Suprapubic skin (tissue), 4 donors: ENCODE measurements at regions not wholly inside any gene's neighbourhood (a gene's known extent, or its start where the extent isn't known, plus 50 kb on each side); places are given as distances from the start of the nearest gene placed in this dataset.
"Not testable (repeated sequence)": the region's sequence is repeated elsewhere in the genome, so short reads cannot be mapped to it uniquely, and the experiment has no call there.

Experiments
- DNase-seq, 2 donors: peaks; one replicate each; pipeline ENCODE4 v3.0.0-alpha.2; 2019; ENCODE audit warnings: low spot score in 2 of 2
- H3K27ac ChIP-seq: fragments of 200-600 bp; sonication (generic); one replicate; pipeline ENCODE4 v1.5.1; 2019
- H3K27me3 ChIP-seq: fragments of 200-600 bp; sonication (generic); one replicate; pipeline ENCODE4 v1.5.1; 2019
- H3K36me3 ChIP-seq: fragments of 200-600 bp; sonication (generic); one replicate; pipeline ENCODE4 v1.5.1; 2019
- H3K4me1 ChIP-seq: fragments of 200-600 bp; sonication (generic); one replicate; pipeline ENCODE4 v1.5.1; 2019
- H3K4me3 ChIP-seq: fragments of 200-600 bp; sonication (generic); one replicate; pipeline ENCODE4 v1.5.1; 2019; ENCODE audit warnings: mild to moderate bottlenecking
- H3K9me3 ChIP-seq: fragments of 200-600 bp; sonication (generic); one replicate; pipeline ENCODE4 v1.5.1; 2019
- CTCF ChIP-seq, 2 donors: fragments of 200-600 bp in 1 of 2; fragments of 450-650 bp in 1 of 2; sonication (generic) in 1 of 2; IDR thresholded peaks; one replicate each; pipeline ENCODE4 v1.5.1; 2016 to 2019; ENCODE audit warnings: antibody characterized with exemption in 2 of 2, mild to moderate bottlenecking in 1 of 2, moderate library complexity in 1 of 2
- EP300 ChIP-seq: sonication (generic); formaldehyde crosslinking; IDR thresholded peaks from one replicate; pipeline ENCODE4 v1.6.1; 2017; ENCODE audit warnings: antibody characterized with exemption
- POLR2A ChIP-seq, 2 donors: fragments of 450-650 bp; IDR thresholded peaks; one replicate each; pipeline ENCODE4 v1.6.1; 2017; ENCODE audit warnings: antibody characterized with exemption in 2 of 2, mild to moderate bottlenecking in 2 of 2, moderate library complexity in 2 of 2
- POLR2AphosphoS5 ChIP-seq, 3 donors: sonication (generic); formaldehyde crosslinking; IDR thresholded peaks; one replicate each; pipeline ENCODE4 v1.6.1; 2017; ENCODE audit warnings: antibody characterized with exemption in 3 of 3
- WGBS: methylation state at CpG from one replicate; pipeline ENCODE4 v1.1.5; 2018; 5-methylcytosine and 5-hydroxymethylcytosine counted together

DNA sequence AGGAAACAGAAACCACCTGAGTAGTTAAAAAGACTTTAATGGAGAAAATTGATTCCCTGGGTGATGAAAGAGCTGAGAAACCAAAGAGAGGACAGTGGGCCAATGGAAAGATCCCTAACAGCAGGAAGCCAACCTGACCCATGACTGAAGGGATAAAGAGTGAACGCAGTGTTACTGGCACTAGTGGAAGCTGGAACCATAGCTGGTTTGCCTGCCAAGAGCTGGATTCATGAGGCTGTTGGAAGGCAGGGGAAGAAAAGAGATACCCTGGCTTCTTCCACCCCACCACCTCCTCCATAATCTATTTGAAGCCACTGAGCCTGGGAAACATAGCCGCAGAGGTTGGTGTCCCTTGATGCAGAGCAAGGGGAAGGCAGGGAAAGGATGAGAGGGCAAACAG is 125.5 kb upstream of the PRKD1 start:
- Histone ChIP-seq H3K4me3 (no peak overlapping the region), H3K9me3 (no peaks in the 10 kb centered on the region), H3K27me3 (no peaks in the 10 kb centered on the region), H3K27ac (no peak overlapping the region), H3K4me1 (no peaks in the 10 kb centered on the region), H3K36me3 (no peaks in the 10 kb centered on the region)
- TF ChIP-seq POLR2AphosphoS5 (IDR thresholded peaks at IDR 0.05) (no peak), EP300 (no peak)
- DNase-seq = no peak
- WGBS = 81% methylated on average over 2 of the region's 2 CpGs

DNA sequence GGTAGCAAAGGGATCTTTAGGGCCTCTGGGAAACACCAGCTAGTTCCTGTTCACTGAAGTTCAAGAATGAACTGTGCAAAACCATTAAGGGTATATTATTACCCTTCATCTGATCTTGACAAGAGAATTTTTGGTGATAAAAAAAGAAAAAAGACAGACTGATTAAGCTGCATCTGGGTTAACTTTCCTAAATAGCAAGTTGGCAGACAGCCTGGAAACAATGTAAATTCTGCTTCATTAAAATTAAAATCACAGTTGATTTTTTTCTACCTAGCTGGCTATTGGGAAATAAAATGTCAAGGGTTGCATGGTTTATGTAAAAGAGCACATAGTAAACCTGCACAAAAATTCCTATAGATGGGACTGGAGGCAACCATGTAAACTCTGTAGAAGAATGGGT is 126.6 kb upstream of the PRKD1 start:
- TF ChIP-seq EP300 (no peak), POLR2AphosphoS5 (IDR thresholded peaks at IDR 0.05) (no peak), CTCF (IDR thresholded peaks at IDR 0.05) (no peak), POLR2A (IDR thresholded peaks at IDR 0.05) (no peak)
- no peaks in the 10 kb centered on the region for H3K9me3 ChIP-seq
- DNase-seq = no peak
- H3K36me3 ChIP-seq = no peaks in the 10 kb centered on the region
- H3K27ac ChIP-seq = no peak overlapping the region
- H3K27me3 ChIP-seq = no peaks in the 10 kb centered on the region
- no peaks in the 10 kb centered on the region for H3K4me1 ChIP-seq
- no peak overlapping the region for H3K4me3 ChIP-seq

DNA sequence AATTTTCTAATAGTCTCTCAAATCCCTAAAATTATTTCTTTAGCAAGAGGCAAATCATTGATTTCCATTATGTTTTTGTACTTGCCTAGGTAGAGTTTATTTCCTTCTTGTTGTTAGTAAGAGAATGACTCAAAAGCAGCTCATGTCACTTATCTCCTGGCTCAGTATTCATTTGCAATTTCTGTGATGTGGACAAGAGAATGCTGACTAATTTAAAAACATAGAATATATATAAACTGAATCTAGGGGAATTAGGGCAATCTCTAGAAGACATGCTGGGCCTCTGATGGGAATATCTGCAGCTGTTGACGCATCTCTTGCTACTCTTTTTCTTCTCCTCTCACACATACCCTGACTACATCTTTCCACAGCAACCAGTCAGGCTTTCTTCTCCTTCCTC is 130.8 kb upstream of the PRKD1 start:
- no peaks in the 10 kb centered on the region for H3K36me3 ChIP-seq
- no peaks in the 10 kb centered on the region for H3K9me3 ChIP-seq
- H3K27me3 ChIP-seq = no peaks in the 10 kb centered on the region
- no peak overlapping the region for H3K4me3 ChIP-seq
- no peak overlapping the region for H3K27ac ChIP-seq
- WGBS = 96% methylated on average over 1 of the region's 1 CpG
- H3K4me1 ChIP-seq = no peaks in the 10 kb centered on the region
- TF ChIP-seq EP300 (no peak), POLR2AphosphoS5 (IDR thresholded peaks at IDR 0.05) (no peak), POLR2A (IDR thresholded peaks at IDR 0.05) (no peak), CTCF (IDR thresholded peaks at IDR 0.05) (no peak)
- no peak for DNase-seq

- no peaks in the 10 kb centered on the region for H3K4me1 ChIP-seq
- no peak overlapping the region for H3K27ac ChIP-seq
- no peaks in the 10 kb centered on the region for H3K36me3 ChIP-seq
- no peaks in the 10 kb centered on the region for H3K9me3 ChIP-seq
- H3K4me3 ChIP-seq = no peak overlapping the region
- TF ChIP-seq POLR2A (IDR thresholded peaks at IDR 0.05) = no peak
- TF ChIP-seq POLR2AphosphoS5 (IDR thresholded peaks at IDR 0.05) = no peak
- WGBS = 60% methylated on average over 2 of the region's 2 CpGs
- no peak for DNase-seq
- H3K27me3 ChIP-seq = no peaks in the 10 kb centered on the region
Measured at GRCh38 chr14:30063746-30064145, 136.1 kb upstream of the PRKD1 start.

GRCh38 chr14:30064454-30064853 is 136.8 kb upstream of the PRKD1 start:
- DNase-seq = no peak
- no peaks in the 10 kb centered on the region for H3K27me3 ChIP-seq
- H3K27ac ChIP-seq = no peak overlapping the region
- no peaks in the 10 kb centered on the region for H3K36me3 ChIP-seq
- TF ChIP-seq POLR2AphosphoS5 (IDR thresholded peaks at IDR 0.05) (no peak), CTCF (IDR thresholded peaks at IDR 0.05) (no peak), EP300 (no peak), POLR2A (IDR thresholded peaks at IDR 0.05) (no peak)
- no peak overlapping the region for H3K4me3 ChIP-seq
- H3K9me3 ChIP-seq = no peaks in the 10 kb centered on the region
- no peaks in the 10 kb centered on the region for H3K4me1 ChIP-seq

DNA sequence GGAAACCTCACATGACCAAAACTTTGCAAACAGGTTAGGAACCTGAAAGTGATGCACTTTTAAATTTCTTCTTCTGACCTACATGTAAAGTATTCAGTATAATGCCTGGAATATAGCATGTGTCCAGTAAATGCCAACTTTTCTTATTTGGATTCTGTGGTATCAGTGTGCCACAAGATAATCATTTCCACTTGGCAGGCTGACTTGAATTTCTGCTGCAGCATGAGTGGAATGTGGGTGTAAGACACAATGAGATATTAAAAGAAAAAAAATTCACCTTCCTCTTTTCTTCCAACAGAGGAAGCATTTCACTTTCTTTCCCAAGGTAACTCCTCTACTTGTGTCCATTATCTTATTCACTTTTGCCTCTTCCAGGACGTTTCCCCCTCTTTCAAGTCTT is 141.9 kb upstream of the PRKD1 start:
- Histone ChIP-seq H3K9me3 (no peaks in the 10 kb centered on the region), H3K4me1 (no peaks in the 10 kb centered on the region), H3K36me3 (no peaks in the 10 kb centered on the region), H3K4me3 (no peak overlapping the region), H3K27ac (no peak overlapping the region), H3K27me3 (no peaks in the 10 kb centered on the region)
- no peak for TF ChIP-seq POLR2AphosphoS5 (IDR thresholded peaks at IDR 0.05)
- TF ChIP-seq EP300 = no peak
- TF ChIP-seq CTCF (IDR thresholded peaks at IDR 0.05) = no peak
- no peak for TF ChIP-seq POLR2A (IDR thresholded peaks at IDR 0.05)
- DNase-seq = no peak
- WGBS = 48% methylated on average over 1 of the region's 1 CpG

DNA sequence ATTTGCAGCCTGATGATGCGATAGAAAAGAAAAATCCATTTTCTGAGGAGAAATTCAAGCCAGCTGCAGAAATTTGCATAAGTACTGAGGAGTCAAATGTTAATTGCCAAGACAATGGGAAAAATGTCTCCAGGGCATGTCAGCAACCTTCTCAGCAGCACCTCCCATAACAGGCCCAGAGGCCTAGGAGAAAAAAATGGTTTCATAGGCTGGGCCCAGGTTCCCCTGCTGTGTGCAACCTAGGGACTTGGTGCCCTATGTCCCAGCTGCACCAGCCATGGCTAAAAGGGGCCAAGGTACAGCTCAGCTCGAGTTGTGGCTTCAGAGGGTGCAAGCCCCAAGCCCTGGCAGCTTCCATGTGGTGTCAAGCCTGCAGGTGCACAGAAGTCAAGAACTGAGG is 144.8 kb upstream of the PRKD1 start:
- WGBS = 38% methylated on average over 2 of the region's 2 CpGs
- not testable (repeated sequence) for H3K36me3 ChIP-seq

More for the DNA sequence above, 144.8 kb upstream of the PRKD1 start:
- not testable (repeated sequence) for H3K27ac ChIP-seq, H3K27me3 ChIP-seq, H3K4me1 ChIP-seq, DNase-seq, H3K9me3 ChIP-seq, H3K4me3 ChIP-seq
